H1 (cell line): ENCODE measurements at regions not wholly inside any gene's neighbourhood (a gene's known extent, or its start where the extent isn't known, plus 50 kb on each side); places are given as distances from the start of the nearest gene placed in this dataset.

Source experiments
- CTCF ChIA-PET: fragments of 300-600 bp; sonication (Branson Sonifier 250); formaldehyde crosslinking; loops from one replicate; lab custom pipeline; 2021; ENCODE audit not compliant: partially characterized antibody; lab: Charles Lee
- POLR2A ChIA-PET: fragments of 300-600 bp; sonication (Branson Sonifier 250); formaldehyde crosslinking; loops from one replicate; lab custom pipeline; 2021; ENCODE audit warnings: inconsistent platforms; ENCODE audit not compliant: partially characterized antibody; lab: Charles Lee
- DNase-seq, 2 experiments: peaks; one replicate each; pipeline versions ENCODE4 v3.0.0 to v3.0.0-alpha.2; 2010 to 2022; ENCODE audit warnings: low spot score in 2 of 2, low read depth in 1 of 2, mixed read lengths in 1 of 2
- FAIRE-seq: peaks from 2 replicates; lab custom pipeline; 2011; peaks lifted over from hg19 to GRCh38; lab: Jason Lieb, UNC
- H2AFZ ChIP-seq: 2 replicates; pipeline ENCODE4 v1.8.1; 2012; ENCODE audit warnings: low read length, inconsistent platforms
- H2AK5ac ChIP-seq: 2 replicates; pipeline ENCODE4 v1.6.1; 2013; ENCODE audit warnings: low read depth, low read length
- H2BK120ac ChIP-seq: replicated peaks from 2 replicates; pipeline ENCODE3; 2013; ENCODE audit warnings: low read depth, low read length, inconsistent platforms
- H2BK12ac ChIP-seq: 2 replicates; pipeline ENCODE4 v1.6.1; 2013; ENCODE audit warnings: low read depth, low read length
- H2BK15ac ChIP-seq: 2 replicates; pipeline ENCODE4 v1.6.1; 2013; ENCODE audit warnings: low read length
- H2BK20ac ChIP-seq: 2 replicates; pipeline ENCODE4 v1.6.1; 2013; ENCODE audit warnings: low read length
- H2BK5ac ChIP-seq: 2 replicates; pipeline ENCODE4 v1.6.1; 2013; ENCODE audit warnings: low read depth, low read length
- H3K14ac ChIP-seq: 2 replicates; pipeline ENCODE4 v1.6.1; 2013; ENCODE audit warnings: inconsistent platforms; ENCODE audit not compliant: insufficient read length
- H3K18ac ChIP-seq: 2 replicates; pipeline ENCODE4 v1.6.1; 2013; ENCODE audit warnings: low read length; ENCODE audit errors: extremely low read depth
- H3K23ac ChIP-seq: 2 replicates; pipeline ENCODE4 v1.6.1; 2013; ENCODE audit warnings: inconsistent platforms; ENCODE audit not compliant: insufficient read length
- H3K23me2 ChIP-seq: 2 replicates; pipeline ENCODE4 v1.6.1; 2013; ENCODE audit warnings: low read depth, low read length
- H3K27ac ChIP-seq: 2 replicates; pipeline ENCODE4 v1.6.1; 2011; ENCODE audit warnings: low read depth, low read length, inconsistent platforms
- H3K27me3 ChIP-seq, 4 experiments: replicated peaks in 1 of 4; 1 replicate in 1 of 4; 2 replicates in 3 of 4; pipeline versions ENCODE4 v1.6.1 to v1.8.1; 2011 to 2013; ENCODE audit warnings: low read length in 3 of 4, mild to moderate bottlenecking in 3 of 4, inconsistent platforms in 2 of 4, mixed read lengths in 2 of 4, moderate library complexity in 1 of 4; ENCODE audit not compliant: control insufficient read depth in 3 of 4, insufficient read depth in 3 of 4; ENCODE audit errors: extremely low read depth in 1 of 4
- H3K36me3 ChIP-seq, 4 experiments: 2 replicates each; pipeline versions ENCODE4 v1.6.1 to v1.8.1; 2011 to 2013; ENCODE audit warnings: mild to moderate bottlenecking in 4 of 4, low read length in 3 of 4, moderate library complexity in 2 of 4, control low read depth in 1 of 4, inconsistent platforms in 1 of 4; ENCODE audit not compliant: insufficient read depth in 4 of 4, control insufficient read depth in 2 of 4
- H3K4ac ChIP-seq: replicated peaks from 2 replicates; pipeline ENCODE3; 2013; ENCODE audit warnings: low read length, low read depth, mixed read lengths, inconsistent platforms; ENCODE audit not compliant: insufficient read length
- H3K4me1 ChIP-seq, 4 experiments: replicated peaks in 1 of 4; 1 replicate in 1 of 4; 2 replicates in 3 of 4; pipeline versions ENCODE4 v1.6.1 to v1.8.1; 2011 to 2013; ENCODE audit warnings: low read length in 3 of 4, inconsistent platforms in 2 of 4, mixed read lengths in 1 of 4; ENCODE audit not compliant: insufficient read depth in 4 of 4, control insufficient read depth in 3 of 4
- H3K4me2 ChIP-seq, 2 experiments: 2 replicates each; pipeline versions ENCODE4 v1.6.1 to v1.8.1; 2011 to 2013; ENCODE audit warnings: low read depth in 2 of 2, low read length in 2 of 2, control low read depth in 1 of 2, inconsistent platforms in 1 of 2, mild to moderate bottlenecking in 1 of 2; ENCODE audit not compliant: insufficient read depth in 1 of 2
- H3K4me3 ChIP-seq, 4 experiments: fragments of 200-600, 300-600 bp in 1 of 4; sonication (generic), shearing (Covaris generic), sonication (Bioruptor Twin) in 1 of 4; 2 replicates each; pipeline versions ENCODE4 v1.5.1 to v1.8.1; 2011 to 2016; ENCODE audit warnings: low read length in 4 of 4, low read depth in 3 of 4, control low read depth in 2 of 4, inconsistent platforms in 2 of 4, mild to moderate bottlenecking in 2 of 4, mixed read lengths in 1 of 4, moderate library complexity in 1 of 4; ENCODE audit not compliant: insufficient read depth in 2 of 4; ENCODE audit errors: extremely low read depth in 1 of 4
- H3K56ac ChIP-seq: replicated peaks from 2 replicates; pipeline ENCODE3; 2013; ENCODE audit warnings: low read depth, mild to moderate bottlenecking, mixed read lengths, low read length, inconsistent platforms; ENCODE audit not compliant: insufficient read length
- H3K79me1 ChIP-seq: 2 replicates; pipeline ENCODE4 v1.6.1; 2013; ENCODE audit warnings: low read depth, low read length, control low read depth
- H3K79me2 ChIP-seq, 2 experiments: 2 replicates each; pipeline versions ENCODE4 v1.6.1 to v1.8.1; 2012 to 2013; ENCODE audit warnings: low read length in 2 of 2, mild to moderate bottlenecking in 2 of 2, inconsistent platforms in 1 of 2; ENCODE audit not compliant: insufficient read depth in 2 of 2, control insufficient read depth in 1 of 2
- H3K9ac ChIP-seq, 4 experiments: replicated peaks in 1 of 4; 1 replicate in 1 of 4; 2 replicates in 3 of 4; pipeline versions ENCODE4 v1.6.1 to v1.8.1; 2011 to 2013; ENCODE audit warnings: low read depth in 3 of 4, low read length in 3 of 4, control low read depth in 2 of 4, mild to moderate bottlenecking in 2 of 4, moderate library complexity in 2 of 4, inconsistent platforms in 1 of 4; ENCODE audit errors: extremely low read depth in 1 of 4
- H3K9me3 ChIP-seq, 2 experiments: 2 replicates each; pipeline versions ENCODE4 v1.6.1 to v1.8.1; 2012 to 2013; ENCODE audit warnings: mild to moderate bottlenecking in 2 of 2, moderate library complexity in 2 of 2, control low read depth in 1 of 2, inconsistent platforms in 1 of 2, low read depth in 1 of 2, low read length in 1 of 2, mixed read lengths in 1 of 2; ENCODE audit not compliant: insufficient read depth in 2 of 2
- H4K20me1 ChIP-seq, 2 experiments: replicated peaks in 1 of 2; 2 replicates each; pipeline versions ENCODE3 to v1.8.1; 2011 to 2013; ENCODE audit warnings: inconsistent platforms in 2 of 2, low read length in 2 of 2, mild to moderate bottlenecking in 1 of 2; ENCODE audit not compliant: insufficient read depth in 2 of 2, control insufficient read depth in 1 of 2
- H4K5ac ChIP-seq: 2 replicates; pipeline ENCODE4 v1.6.1; 2013; ENCODE audit warnings: low read length, low read depth, mixed read lengths, inconsistent platforms; ENCODE audit not compliant: insufficient read length
- H4K8ac ChIP-seq: 2 replicates; pipeline ENCODE4 v1.8.0; 2013; ENCODE audit warnings: mild to moderate bottlenecking, moderate library complexity, low read length, inconsistent platforms; ENCODE audit not compliant: insufficient read depth; ENCODE audit errors: extremely low read depth
- H4K91ac ChIP-seq: replicated peaks from 2 replicates; pipeline ENCODE3; 2013; ENCODE audit warnings: low read length, mixed read lengths, inconsistent platforms; ENCODE audit not compliant: insufficient read length
- ATF2 ChIP-seq: IDR thresholded peaks from 2 replicates; pipeline ENCODE4 v1.6.1; 2012; ENCODE audit warnings: low read length, inconsistent platforms
- ATF3 ChIP-seq: IDR thresholded peaks from 2 replicates; pipeline ENCODE4 v1.6.1; 2011; ENCODE audit warnings: low read depth, mild to moderate bottlenecking, low read length; ENCODE audit not compliant: insufficient read depth
- BACH1 ChIP-seq: IDR thresholded peaks from 2 replicates; pipeline ENCODE4 v1.6.1; 2012; ENCODE audit warnings: low read length, improper control_type of control experiment
- BCL11A ChIP-seq, 2 experiments: IDR thresholded peaks; one replicate each; pipeline ENCODE4 v1.6.1; 2011; ENCODE audit warnings: low read depth in 2 of 2, low read length in 2 of 2, mild to moderate bottlenecking in 2 of 2
- CEBPB ChIP-seq: IDR thresholded peaks from 2 replicates; pipeline ENCODE4 v1.6.1; 2012; ENCODE audit warnings: low read depth, low read length
- CHD1 ChIP-seq: IDR thresholded peaks from 2 replicates; pipeline ENCODE4 v1.6.1; 2012; ENCODE audit warnings: low read depth, low read length, improper control_type of control experiment
- JUN ChIP-seq: IDR thresholded peaks from 2 replicates; pipeline ENCODE4 v1.6.1; 2011; ENCODE audit warnings: low read depth, mild to moderate bottlenecking, improper control_type of control experiment, low read length
- MAFK ChIP-seq: IDR thresholded peaks from 2 replicates; pipeline ENCODE4 v1.6.1; 2012; ENCODE audit warnings: low read depth, mild to moderate bottlenecking, improper control_type of control experiment, low read length
- NRF1 ChIP-seq: IDR thresholded peaks from 2 replicates; pipeline ENCODE4 v1.6.1; 2011; ENCODE audit warnings: mild to moderate bottlenecking, low read depth, low read length, improper control_type of control experiment
- RFX5 ChIP-seq: IDR thresholded peaks from 2 replicates; pipeline ENCODE4 v1.6.1; 2011; ENCODE audit warnings: low read depth, low read length, improper control_type of control experiment, borderline replicate concordance
- RNF2 ChIP-seq: fragments of 200-900, 300-1000 bp; sonication (generic); IDR thresholded peaks from 2 replicates; pipeline ENCODE4 v1.7.1; 2016; ENCODE audit warnings: borderline replicate concordance, low read depth, mild to moderate bottlenecking, antibody characterized with exemption, low read length; ENCODE audit not compliant: poor library complexity, severe bottlenecking; ENCODE audit errors: missing control alignments
- SIX5 ChIP-seq: IDR thresholded peaks from 2 replicates; pipeline ENCODE4 v1.6.1; 2011; ENCODE audit warnings: mild to moderate bottlenecking, low read depth, low read length
- SP4 ChIP-seq: IDR thresholded peaks from 2 replicates; pipeline ENCODE4 v1.6.1; 2012; ENCODE audit warnings: low read length, inconsistent platforms
- WGBS, 2 experiments: shearing (Covaris generic) in 1 of 2; methylation state at CpG; one replicate each; pipeline versions ENCODE4 v1.1.6 to v1.1.7; 2013 to 2015; ENCODE audit warnings: low lambda C conversion rate in 2 of 2, mixed read lengths in 2 of 2, inconsistent platforms in 1 of 2, low coverage in 1 of 2, missing lambda C conversion rate in 1 of 2; ENCODE audit not compliant: insufficient replicate concordance in 2 of 2, insufficient coverage in 1 of 2, insufficient read length in 1 of 2; ENCODE audit errors: extremely low coverage in 1 of 2, missing lambda C conversion rate in 1 of 2; 5-methylcytosine and 5-hydroxymethylcytosine counted together

GRCh38 chr14:41490323-41490722, 116.4 kb upstream of the LRFN5 start:
- no peak overlapping the region for H3K4me2 ChIP-seq
- no peak overlapping the region for H3K14ac ChIP-seq
- no peaks in the 10 kb centered on the region for H3K9me3 ChIP-seq
- no peak overlapping the region for H3K4ac ChIP-seq
- no peaks in the 10 kb centered on the region for H3K27me3 ChIP-seq
- 89% methylated on average over 2 of the region's 2 CpGs; no CpG with 5 or more reads in 1 of the 2 experiments for WGBS, 2 experiments
- no peaks in the 10 kb centered on the region for H3K4me1 ChIP-seq
- H2AK5ac ChIP-seq: no peak overlapping the region
- H2BK20ac ChIP-seq: no peak overlapping the region
- DNase-seq (no peak), FAIRE-seq (no peak)
- no peak overlapping the region for H3K4me3 ChIP-seq
- no peak overlapping the region for H2BK120ac ChIP-seq
- H4K91ac ChIP-seq: no peak overlapping the region
- 0 out of 2 replicates have a peak overlapping the region, but pooled peaks have one; percentile 10 for H2AFZ ChIP-seq
- H2BK15ac ChIP-seq: no peak overlapping the region
- no peak overlapping the region for H3K56ac ChIP-seq
- no peak overlapping the region for H3K9ac ChIP-seq
- no peaks in the 10 kb centered on the region for H3K79me1 ChIP-seq
- H3K23ac ChIP-seq: no peak overlapping the region
- no peaks in the 10 kb centered on the region for H3K36me3 ChIP-seq
- H4K8ac ChIP-seq: no peak overlapping the region
- H3K23me2 ChIP-seq: no peaks in the 10 kb centered on the region
- no peaks in the 10 kb centered on the region for H3K79me2 ChIP-seq
- H3K27ac ChIP-seq: no peak overlapping the region
- H4K20me1 ChIP-seq: no peaks in the 10 kb centered on the region
- H4K5ac ChIP-seq: no peak overlapping the region
- no peak overlapping the region for H2BK5ac ChIP-seq
- ChIA-PET CTCF (no interaction called here), POLR2A (no interaction called here)
- no peak overlapping the region for H3K18ac ChIP-seq
- no peak overlapping the region for H2BK12ac ChIP-seq
- no peak for TF ChIP-seq JUN
- no peak for TF ChIP-seq BACH1
- TF ChIP-seq CHD1: no peak
- no peak for TF ChIP-seq BCL11A (IDR thresholded peaks at IDR 0.05; ENCODE audit: low read depth in 2 of 2, low read length in 2 of 2)
- TF ChIP-seq CEBPB: no peak
- no peak for TF ChIP-seq ATF3
- no peak for TF ChIP-seq RFX5
- no peak for TF ChIP-seq MAFK
- no peak for TF ChIP-seq SIX5
- TF ChIP-seq ATF2: no peak
- TF ChIP-seq SP4: no peak
- no peak for TF ChIP-seq RNF2
- TF ChIP-seq NRF1: no peak
